MCF 10A (cell line): ENCODE measurements at regions not wholly inside any gene's neighbourhood (a gene's known extent, or its start where the extent isn't known, plus 50 kb on each side); places are given as distances from the start of the nearest gene placed in this dataset.

Experiments used
- BruUV-seq: library from RNA; stranded (reverse); fragments of 400-500 nt; replicated peaks from 2 replicates; lab custom pipeline; 2021; lab: Mats Ljungman, UMichigan
- CTCF ChIA-PET: fragments of 300-600 bp; sonication (Branson Sonifier 250); formaldehyde crosslinking; extraction: SDS; loops from one replicate; lab custom pipeline; 2021; ENCODE audit warnings: antibody characterized with exemption, inconsistent platforms; lab: Yijun Ruan, JAX
- POLR2A ChIA-PET: fragments of 300-600, 350-650 bp; sonication (Branson Sonifier 250); formaldehyde crosslinking; extraction: SDS; loops from one replicate; lab custom pipeline; 2020; ENCODE audit warnings: antibody characterized with exemption, inconsistent platforms; lab: Yijun Ruan, JAX
- DNase-seq: peaks from one replicate; pipeline ENCODE4 v3.0.0-alpha.2; 2018; ENCODE audit not compliant: unreplicated experiment
- H3K27ac Mint-ChIP-seq: one replicate; pipeline ENCODE4 v1.8.0; 2022; ENCODE audit warnings: mild to moderate bottlenecking, low read depth, mixed read lengths; ENCODE audit not compliant: unreplicated experiment
- H3K27me3 Mint-ChIP-seq: one replicate; pipeline ENCODE4 v1.8.0; 2022; ENCODE audit warnings: mixed read lengths; ENCODE audit not compliant: insufficient read depth, unreplicated experiment
- H3K36me3 Mint-ChIP-seq: one replicate; pipeline ENCODE4 v1.8.0; 2022; ENCODE audit warnings: mild to moderate bottlenecking, moderate library complexity, mixed read lengths; ENCODE audit not compliant: insufficient read depth, unreplicated experiment
- H3K4me1 Mint-ChIP-seq: one replicate; pipeline ENCODE4 v1.8.0; 2022; ENCODE audit warnings: mixed read lengths; ENCODE audit not compliant: insufficient read depth, unreplicated experiment
- H3K4me3 Mint-ChIP-seq: one replicate; pipeline ENCODE4 v1.8.0; 2022; ENCODE audit warnings: mild to moderate bottlenecking, moderate library complexity, mixed read lengths; ENCODE audit not compliant: unreplicated experiment
- H3K9me3 Mint-ChIP-seq: one replicate; pipeline ENCODE4 v1.8.0; 2022; ENCODE audit warnings: mixed read lengths; ENCODE audit not compliant: unreplicated experiment
- intact Hi-C: fragments of 100-400 bp; cut with micrococcal nuclease; formaldehyde crosslinking; loops from 2 replicates; pipeline ENCODE4 v1.14.1; 2022
- TF ChIP-seq, protein P1 (sequence below): fragments of 200-600 bp; IDR thresholded peaks from one replicate; pipeline ENCODE4 v1.8.0; 2022; ENCODE audit warnings: antibody characterized with exemption, mild to moderate bottlenecking; ENCODE audit not compliant: unreplicated experiment

DNA sequence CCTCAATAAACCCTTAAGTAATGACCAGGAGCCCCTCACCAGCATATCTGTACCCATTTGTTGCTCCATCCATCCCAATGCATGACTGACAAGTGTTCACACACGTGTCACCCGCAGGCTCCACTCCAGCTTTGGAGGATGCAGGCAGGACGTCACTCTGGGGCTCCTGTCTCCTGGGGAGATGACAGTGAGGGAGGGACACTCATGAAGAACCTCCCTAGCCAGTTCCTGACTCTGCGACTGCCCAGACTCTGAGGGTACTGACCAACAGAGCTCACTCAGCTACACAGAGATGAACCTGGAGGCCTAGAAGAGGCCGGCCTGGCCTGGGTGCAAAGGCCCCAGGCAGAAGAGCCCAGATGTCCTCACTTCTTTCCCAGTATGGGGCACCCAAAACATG, 135.1 kb upstream of the RET start:
- peaks cover 4% of the 10 kb centered on the region for H3K36me3 Mint-ChIP-seq
- H3K27ac Mint-ChIP-seq = no peak overlapping the region
- H3K27me3 Mint-ChIP-seq = no peaks in the 10 kb centered on the region
- H3K4me1 Mint-ChIP-seq = no peaks in the 10 kb centered on the region
- no peak for DNase-seq
- peaks cover 20% of the 10 kb centered on the region for H3K9me3 Mint-ChIP-seq
- TF ChIP-seq, protein P1, sequence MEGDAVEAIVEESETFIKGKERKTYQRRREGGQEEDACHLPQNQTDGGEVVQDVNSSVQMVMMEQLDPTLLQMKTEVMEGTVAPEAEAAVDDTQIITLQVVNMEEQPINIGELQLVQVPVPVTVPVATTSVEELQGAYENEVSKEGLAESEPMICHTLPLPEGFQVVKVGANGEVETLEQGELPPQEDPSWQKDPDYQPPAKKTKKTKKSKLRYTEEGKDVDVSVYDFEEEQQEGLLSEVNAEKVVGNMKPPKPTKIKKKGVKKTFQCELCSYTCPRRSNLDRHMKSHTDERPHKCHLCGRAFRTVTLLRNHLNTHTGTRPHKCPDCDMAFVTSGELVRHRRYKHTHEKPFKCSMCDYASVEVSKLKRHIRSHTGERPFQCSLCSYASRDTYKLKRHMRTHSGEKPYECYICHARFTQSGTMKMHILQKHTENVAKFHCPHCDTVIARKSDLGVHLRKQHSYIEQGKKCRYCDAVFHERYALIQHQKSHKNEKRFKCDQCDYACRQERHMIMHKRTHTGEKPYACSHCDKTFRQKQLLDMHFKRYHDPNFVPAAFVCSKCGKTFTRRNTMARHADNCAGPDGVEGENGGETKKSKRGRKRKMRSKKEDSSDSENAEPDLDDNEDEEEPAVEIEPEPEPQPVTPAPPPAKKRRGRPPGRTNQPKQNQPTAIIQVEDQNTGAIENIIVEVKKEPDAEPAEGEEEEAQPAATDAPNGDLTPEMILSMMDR = no peak
- CTCF ChIA-PET = interaction anchor here (0.7 kb wide), 2 partner anchors 163 to 637 kb away, joined by 3 to 4 read pairs; no protein-coding TSS in a partner anchor
- no peak overlapping the region for H3K4me3 Mint-ChIP-seq
- intact Hi-C loops = no loop called here
- BruUV-seq = no TSS peak
- POLR2A ChIA-PET = no interaction called here

DNA sequence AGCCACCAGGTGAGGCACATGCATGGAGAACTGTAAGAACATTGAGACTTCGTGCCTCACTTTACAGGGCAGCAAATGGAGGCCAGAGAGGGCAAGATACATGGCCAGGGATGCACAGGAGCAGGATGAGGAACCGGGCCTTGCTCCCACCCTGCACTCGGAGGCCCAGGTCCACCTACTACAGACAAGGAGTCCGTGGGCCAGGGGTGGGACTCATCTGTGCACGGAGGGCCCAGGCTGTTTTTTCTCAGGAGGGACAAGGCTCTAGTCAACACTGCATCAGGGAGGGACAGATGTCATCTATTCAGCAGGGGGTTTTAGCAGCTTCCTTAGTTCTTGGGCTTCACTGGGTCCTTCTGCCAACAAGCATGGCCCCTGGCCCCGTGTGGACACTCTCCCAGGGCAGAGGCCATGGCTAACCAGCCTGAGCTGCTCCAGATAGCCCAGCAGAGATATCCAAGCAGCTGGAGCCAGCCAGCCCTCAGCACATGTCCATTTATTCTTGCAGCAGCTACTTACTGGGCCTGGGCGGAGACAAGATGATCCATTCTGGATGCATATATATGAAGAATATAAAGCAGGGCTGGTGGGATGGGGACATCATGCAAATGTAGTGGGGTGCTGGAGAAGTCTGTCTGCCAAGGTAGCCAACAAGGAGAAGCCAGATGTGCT, 134.5 kb upstream of the RET start:
- peaks cover 18% of the 10 kb centered on the region for H3K9me3 Mint-ChIP-seq
- intact Hi-C loops = no loop called here
- TF ChIP-seq, protein P1 = no peak
- DNase-seq = no peak
- no TSS peak for BruUV-seq
- no peak overlapping the region for H3K27ac Mint-ChIP-seq
- H3K4me1 Mint-ChIP-seq = no peaks in the 10 kb centered on the region
- ChIA-PET CTCF (interaction anchor here (0.7 kb wide), 2 partner anchors 162 to 636 kb away, joined by 3 to 4 read pairs; no protein-coding TSS in a partner anchor), POLR2A (no interaction called here)
- no peak overlapping the region for H3K4me3 Mint-ChIP-seq
- peaks cover 4% of the 10 kb centered on the region for H3K36me3 Mint-ChIP-seq
- H3K27me3 Mint-ChIP-seq = no peaks in the 10 kb centered on the region

DNA sequence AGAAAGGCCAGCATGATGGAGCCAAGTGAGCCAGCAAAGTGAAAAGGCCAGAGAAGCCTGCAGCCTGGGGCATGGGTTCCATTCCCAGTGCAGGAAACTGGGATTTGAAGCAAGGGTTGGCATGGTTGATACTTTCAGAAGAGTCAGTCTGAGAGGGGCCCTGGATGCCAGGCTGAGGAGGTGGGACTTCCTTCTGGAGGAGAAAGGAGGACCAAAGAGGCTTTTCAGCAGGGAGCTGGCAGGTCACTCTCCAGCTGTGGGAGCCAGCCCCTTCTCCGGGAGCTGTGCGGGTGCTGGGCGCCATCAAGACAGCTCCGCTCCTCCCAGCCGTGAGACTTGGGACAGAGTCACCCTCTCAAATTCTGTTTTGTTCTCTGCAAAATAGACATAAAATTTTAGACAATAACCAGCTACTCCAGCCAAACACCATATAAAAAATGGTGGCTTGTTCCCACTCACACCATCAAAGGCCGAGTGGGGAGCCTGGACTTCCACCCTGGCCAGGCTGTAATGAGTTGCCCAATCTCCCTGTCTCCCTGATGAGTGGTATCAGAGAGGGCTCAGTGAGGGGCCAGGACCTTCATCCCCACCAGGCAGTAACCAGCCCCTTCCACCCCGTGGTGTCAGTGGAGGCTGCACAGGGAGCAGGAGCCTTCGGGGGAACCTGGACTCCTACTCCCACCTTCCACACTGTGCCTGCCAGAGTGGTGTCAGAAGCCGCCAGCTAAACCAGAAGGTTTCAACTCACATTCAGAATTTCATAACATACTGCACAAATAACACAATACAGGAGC, 133.6 kb upstream of the RET start:
- no TSS peak for BruUV-seq
- CTCF ChIA-PET = no interaction called here
- no peaks in the 10 kb centered on the region for H3K27me3 Mint-ChIP-seq
- H3K27ac Mint-ChIP-seq = no peak overlapping the region
- no peak for DNase-seq
- peaks cover 4% of the 10 kb centered on the region for H3K36me3 Mint-ChIP-seq
- POLR2A ChIA-PET = no interaction called here
- intact Hi-C loops = no loop called here
- no peak overlapping the region for H3K4me3 Mint-ChIP-seq
- peaks cover 12% of the 10 kb centered on the region for H3K9me3 Mint-ChIP-seq
- no peaks in the 10 kb centered on the region for H3K4me1 Mint-ChIP-seq
- TF ChIP-seq, protein P1 = no peak

DNA sequence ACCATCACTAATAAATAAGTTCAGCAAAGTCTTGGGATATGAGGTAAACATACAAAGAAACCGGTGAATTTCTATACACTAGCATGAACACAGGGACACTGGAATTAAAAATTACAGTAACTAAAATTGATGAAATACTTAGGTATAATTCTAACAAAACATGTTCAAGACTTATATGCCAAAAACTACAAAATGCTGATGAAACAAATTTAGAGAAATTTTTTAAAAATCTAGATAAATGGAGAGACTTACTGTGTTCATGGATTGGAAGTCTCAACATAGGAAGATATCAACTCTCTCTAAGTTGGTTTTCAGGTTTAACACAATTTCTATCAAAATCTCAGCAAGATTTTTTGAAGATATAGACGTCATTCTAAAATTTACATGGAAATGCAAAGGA, 128.8 kb upstream of the RET start:
- Mint-ChIP-seq H3K36me3 (no peaks in the 10 kb centered on the region), H3K4me1 (no peaks in the 10 kb centered on the region), H3K4me3 (no peak overlapping the region), H3K27ac (no peak overlapping the region), H3K27me3 (no peaks in the 10 kb centered on the region), H3K9me3 (peaks cover 13% of the 10 kb centered on the region)
- no TSS peak for BruUV-seq
- TF ChIP-seq, protein P1 = no peak
- ChIA-PET CTCF (no interaction called here), POLR2A (no interaction called here)
- DNase-seq = no peak
- intact Hi-C loops = no loop called here
